PFSK-1 (cell line): ENCODE measurements at regions not wholly inside any gene's neighbourhood (a gene's known extent, or its start where the extent isn't known, plus 50 kb on each side); places are given as distances from the start of the nearest gene placed in this dataset.

Experiments used
- FOXP2 ChIP-seq: optimal IDR thresholded peaks from 2 replicates; pipeline ENCODE3; 2011; ENCODE audit warnings: borderline replicate concordance, control low read depth, inconsistent platforms; ENCODE audit not compliant: insufficient read depth; ENCODE audit errors: extremely low read length, extremely low read depth
- POLR2AphosphoS5 ChIP-seq: IDR thresholded peaks from 2 replicates; pipeline ENCODE4 v1.6.1; 2012; ENCODE audit warnings: low read depth, mild to moderate bottlenecking, control low read depth, low read length, moderate library complexity
- SIN3A ChIP-seq: IDR thresholded peaks from 2 replicates; pipeline ENCODE4 v1.6.1; 2012; ENCODE audit warnings: mild to moderate bottlenecking, low read length, moderate library complexity, borderline replicate concordance; ENCODE audit not compliant: insufficient read depth
- TAF1 ChIP-seq: IDR thresholded peaks from 2 replicates; pipeline ENCODE4 v1.6.1; 2012; ENCODE audit warnings: low read length, control low read depth, borderline replicate concordance; ENCODE audit not compliant: insufficient read depth
- TF ChIP-seq, protein P1 (sequence below), 2 experiments: IDR thresholded peaks; 2 replicates each; pipeline versions ENCODE4 v1.6.1 to v1.8.0; 2011 to 2012; ENCODE audit warnings: low read depth in 2 of 2, low read length in 2 of 2, control low read depth in 1 of 2, inconsistent platforms in 1 of 2, mild to moderate bottlenecking in 1 of 2, moderate library complexity in 1 of 2; ENCODE audit not compliant: insufficient read depth in 1 of 2

DNA sequence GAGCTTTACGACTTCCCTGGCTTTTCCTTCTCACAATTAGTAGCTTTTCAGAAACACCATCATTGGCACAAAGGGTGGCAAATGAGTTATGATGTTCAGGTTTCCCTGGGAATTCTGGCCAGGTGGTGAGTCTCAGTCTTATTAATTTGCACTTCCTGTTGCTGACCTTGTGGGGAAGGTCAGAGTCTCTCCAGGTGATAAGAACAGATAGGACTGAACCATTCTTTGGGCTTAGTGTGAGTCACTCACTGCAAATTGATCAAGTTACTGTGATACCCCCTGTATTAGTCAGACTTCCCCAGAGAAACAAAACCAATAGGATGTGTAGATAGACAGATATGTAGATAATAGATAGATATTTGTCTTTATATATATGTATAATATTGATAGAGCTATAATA is 53.8 kb upstream of the RANBP3L start:
- TF ChIP-seq POLR2AphosphoS5 (no peak), SIN3A (no peak), FOXP2 (no peak), TAF1 (no peak)
- TF ChIP-seq, protein P1, sequence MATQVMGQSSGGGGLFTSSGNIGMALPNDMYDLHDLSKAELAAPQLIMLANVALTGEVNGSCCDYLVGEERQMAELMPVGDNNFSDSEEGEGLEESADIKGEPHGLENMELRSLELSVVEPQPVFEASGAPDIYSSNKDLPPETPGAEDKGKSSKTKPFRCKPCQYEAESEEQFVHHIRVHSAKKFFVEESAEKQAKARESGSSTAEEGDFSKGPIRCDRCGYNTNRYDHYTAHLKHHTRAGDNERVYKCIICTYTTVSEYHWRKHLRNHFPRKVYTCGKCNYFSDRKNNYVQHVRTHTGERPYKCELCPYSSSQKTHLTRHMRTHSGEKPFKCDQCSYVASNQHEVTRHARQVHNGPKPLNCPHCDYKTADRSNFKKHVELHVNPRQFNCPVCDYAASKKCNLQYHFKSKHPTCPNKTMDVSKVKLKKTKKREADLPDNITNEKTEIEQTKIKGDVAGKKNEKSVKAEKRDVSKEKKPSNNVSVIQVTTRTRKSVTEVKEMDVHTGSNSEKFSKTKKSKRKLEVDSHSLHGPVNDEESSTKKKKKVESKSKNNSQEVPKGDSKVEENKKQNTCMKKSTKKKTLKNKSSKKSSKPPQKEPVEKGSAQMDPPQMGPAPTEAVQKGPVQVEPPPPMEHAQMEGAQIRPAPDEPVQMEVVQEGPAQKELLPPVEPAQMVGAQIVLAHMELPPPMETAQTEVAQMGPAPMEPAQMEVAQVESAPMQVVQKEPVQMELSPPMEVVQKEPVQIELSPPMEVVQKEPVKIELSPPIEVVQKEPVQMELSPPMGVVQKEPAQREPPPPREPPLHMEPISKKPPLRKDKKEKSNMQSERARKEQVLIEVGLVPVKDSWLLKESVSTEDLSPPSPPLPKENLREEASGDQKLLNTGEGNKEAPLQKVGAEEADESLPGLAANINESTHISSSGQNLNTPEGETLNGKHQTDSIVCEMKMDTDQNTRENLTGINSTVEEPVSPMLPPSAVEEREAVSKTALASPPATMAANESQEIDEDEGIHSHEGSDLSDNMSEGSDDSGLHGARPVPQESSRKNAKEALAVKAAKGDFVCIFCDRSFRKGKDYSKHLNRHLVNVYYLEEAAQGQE (IDR thresholded peaks at IDR 0.05; ENCODE audit: insufficient read depth in 1 of 2, low read depth in 2 of 2, low read length in 2 of 2): no peak

DNA sequence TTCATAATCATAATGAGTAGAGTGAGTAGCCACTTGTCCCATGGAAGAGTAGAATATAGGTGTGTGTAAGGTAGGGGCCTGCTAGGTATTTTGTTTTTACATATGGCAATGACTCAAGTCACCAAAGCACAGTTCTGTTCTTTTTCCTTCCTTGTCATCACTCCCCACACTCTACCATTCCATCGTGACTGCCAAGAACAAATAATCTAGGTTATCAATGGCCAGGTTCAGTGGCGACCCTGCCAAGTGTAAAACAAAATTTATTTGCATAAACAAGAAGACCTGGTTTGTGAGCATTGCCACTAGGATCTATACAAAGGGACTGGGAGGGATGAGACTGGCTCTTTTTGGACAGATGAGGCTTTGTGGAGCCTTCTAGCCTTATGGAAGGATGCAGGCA is 55.2 kb upstream of the RANBP3L start:
- TF ChIP-seq TAF1: no peak
- no peak for TF ChIP-seq POLR2AphosphoS5
- TF ChIP-seq, protein P1 (IDR thresholded peaks at IDR 0.05; ENCODE audit: insufficient read depth in 1 of 2, low read depth in 2 of 2, low read length in 2 of 2): no peak
- no peak for TF ChIP-seq SIN3A
- TF ChIP-seq FOXP2: no peak

DNA sequence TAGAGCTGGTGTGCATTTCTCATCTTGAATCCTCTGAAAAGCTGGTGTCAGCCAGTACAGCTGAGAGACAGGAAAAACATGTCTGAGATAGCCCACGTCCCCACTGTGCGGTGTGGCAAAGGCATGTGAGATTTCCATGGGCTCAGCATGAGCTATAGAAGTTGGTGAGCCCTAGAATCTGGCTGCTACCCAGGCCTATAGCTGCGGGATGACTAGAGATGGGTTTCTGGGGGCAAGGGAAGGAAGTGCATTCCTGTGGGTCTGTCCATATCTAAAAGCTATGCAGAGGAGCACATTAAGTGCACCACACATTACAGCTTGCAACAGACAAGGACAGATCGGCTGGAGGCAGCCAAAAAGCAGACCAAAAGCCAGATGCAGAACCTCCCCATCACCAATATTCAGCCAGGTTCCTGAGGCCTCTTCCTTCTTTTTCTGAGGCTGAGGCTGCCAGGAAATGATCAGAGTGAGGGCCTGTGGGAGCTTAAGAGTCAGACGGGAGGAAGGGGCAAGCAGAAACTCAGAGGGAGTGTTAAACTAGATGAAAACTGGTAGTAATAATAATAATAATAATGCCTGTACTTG is 55.8 kb upstream of the RANBP3L start:
- TF ChIP-seq, protein P1 (IDR thresholded peaks at IDR 0.05; ENCODE audit: insufficient read depth in 1 of 2, low read depth in 2 of 2, low read length in 2 of 2): no peak
- TF ChIP-seq SIN3A (no peak), POLR2AphosphoS5 (no peak), FOXP2 (no peak), TAF1 (no peak)

DNA sequence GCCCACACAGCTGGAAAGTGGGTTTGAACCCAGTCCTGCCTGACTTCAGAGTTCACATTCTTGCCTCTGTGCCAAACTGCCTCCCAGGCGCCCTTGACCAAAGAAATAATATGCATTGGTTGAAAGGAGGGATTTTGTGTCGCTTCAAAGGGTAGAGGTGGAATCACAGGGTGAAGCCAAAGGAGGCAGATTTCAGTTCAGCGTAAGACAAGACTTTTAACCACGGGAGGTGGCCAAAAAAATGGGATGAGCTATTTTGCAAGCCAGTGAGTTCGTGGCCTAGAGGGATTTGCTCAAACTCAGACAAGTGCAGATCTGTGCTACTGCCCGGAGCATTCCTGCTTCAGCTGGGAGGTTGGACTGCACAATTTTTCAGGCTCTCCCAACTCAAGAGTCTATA is 57.6 kb upstream of the RANBP3L start:
- TF ChIP-seq, protein P1 (IDR thresholded peaks at IDR 0.05; ENCODE audit: insufficient read depth in 1 of 2, low read depth in 2 of 2, low read length in 2 of 2): no peak
- TF ChIP-seq POLR2AphosphoS5 (no peak), FOXP2 (no peak), SIN3A (no peak), TAF1 (no peak)

DNA sequence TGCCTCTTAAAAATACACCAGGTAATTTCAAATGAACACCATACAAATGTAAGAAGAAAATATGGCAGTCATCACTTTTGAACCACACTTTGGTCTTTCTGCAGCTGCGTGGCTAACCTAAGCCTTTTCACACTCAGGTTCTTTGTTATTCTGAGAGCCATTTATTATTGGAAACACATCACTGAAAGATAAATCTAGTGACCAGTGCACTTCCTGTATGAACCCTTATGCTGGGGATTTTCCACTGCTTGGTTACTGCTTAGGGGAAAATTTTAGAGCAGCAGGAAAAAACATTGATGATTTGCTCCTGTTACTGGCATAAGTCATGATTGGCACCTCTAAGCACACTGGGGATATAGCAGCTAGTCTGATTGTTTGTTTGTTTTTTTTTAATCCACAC is 58.6 kb upstream of the RANBP3L start:
- TF ChIP-seq, protein P1 (IDR thresholded peaks at IDR 0.05; ENCODE audit: insufficient read depth in 1 of 2, low read depth in 2 of 2, low read length in 2 of 2): no peak
- TF ChIP-seq SIN3A (no peak), POLR2AphosphoS5 (no peak)
